Natural killer cell (primary cell): ENCODE measurements at regions not wholly inside any gene's neighbourhood (a gene's known extent, or its start where the extent isn't known, plus 50 kb on each side); places are given as distances from the start of the nearest gene placed in this dataset.

Experiments
- ATAC-seq, 3 donors: fragments of 150-1000 bp in 2 of 3; fragments of 200-7000 bp in 1 of 3; cut with Tn5 transposase; 1 replicate in 1 of 3; 2 replicates in 2 of 3; pipeline ENCODE4 v1.10.0; 2021; ENCODE audit warnings: mild to moderate bottlenecking in 2 of 3, moderate library complexity in 2 of 3
- DNase-seq, 2 donors: peaks; one replicate each; pipeline versions ENCODE4 v3.0.0 to v3.0.0-alpha.2; 2013 to 2021; ENCODE audit warnings: mixed read lengths in 1 of 2
- H3K27ac ChIP-seq: one replicate; pipeline ENCODE4 v1.5.1; 2013; ENCODE audit warnings: mild to moderate bottlenecking, low read length
- H3K27me3 ChIP-seq: one replicate; pipeline ENCODE4 v1.6.1; 2013; ENCODE audit warnings: low read length; ENCODE audit not compliant: control insufficient read depth, insufficient read depth
- H3K36me3 ChIP-seq: one replicate; pipeline ENCODE4 v1.6.1; 2013; ENCODE audit warnings: low read length; ENCODE audit not compliant: control insufficient read depth, insufficient read depth
- H3K4me1 ChIP-seq: one replicate; pipeline ENCODE4 v1.6.1; 2013; ENCODE audit warnings: low read length; ENCODE audit not compliant: control insufficient read depth, insufficient read depth
- H3K4me3 ChIP-seq: one replicate; pipeline ENCODE4 v1.5.1; 2013; ENCODE audit warnings: low read length
- H3K9me3 ChIP-seq: one replicate; pipeline ENCODE4 v1.6.1; 2013; ENCODE audit warnings: low read length; ENCODE audit not compliant: control insufficient read depth, insufficient read depth
- H3K27ac Mint-ChIP-seq, 2 donors: one replicate each; pipeline ENCODE4 v1.8.0; 2022; ENCODE audit warnings: mild to moderate bottlenecking in 2 of 2, mixed read lengths in 2 of 2, moderate library complexity in 1 of 2
- H3K27me3 Mint-ChIP-seq, 2 donors: one replicate each; pipeline ENCODE4 v1.8.0; 2022; ENCODE audit warnings: low read depth in 2 of 2, mixed read lengths in 2 of 2
- H3K36me3 Mint-ChIP-seq: one replicate; pipeline ENCODE4 v1.8.0; 2022; ENCODE audit warnings: mixed read lengths
- H3K4me1 Mint-ChIP-seq, 2 donors: one replicate each; pipeline ENCODE4 v1.8.0; 2022; ENCODE audit warnings: mixed read lengths in 2 of 2
- H3K4me3 Mint-ChIP-seq: one replicate; pipeline ENCODE4 v1.8.0; 2022; ENCODE audit warnings: mild to moderate bottlenecking, moderate library complexity, mixed read lengths
- H3K9me3 Mint-ChIP-seq, 2 donors: one replicate each; pipeline ENCODE4 v1.8.0; 2022; ENCODE audit warnings: mixed read lengths in 2 of 2
- CTCF ChIP-seq: fragments of 200-600 bp; IDR thresholded peaks from one replicate; pipeline ENCODE4 v1.8.0; 2022; ENCODE audit warnings: antibody characterized with exemption
- WGBS: methylation state at CpG from one replicate; pipeline ENCODE4 v1.1.7; 2013; ENCODE audit warnings: missing lambda C conversion rate; ENCODE audit not compliant: insufficient coverage; 5-methylcytosine and 5-hydroxymethylcytosine counted together
- intact Hi-C: fragments of 100-400 bp; cut with micrococcal nuclease; formaldehyde crosslinking; loops from one replicate; pipeline ENCODE4 v1.14.2; 2022

DNA sequence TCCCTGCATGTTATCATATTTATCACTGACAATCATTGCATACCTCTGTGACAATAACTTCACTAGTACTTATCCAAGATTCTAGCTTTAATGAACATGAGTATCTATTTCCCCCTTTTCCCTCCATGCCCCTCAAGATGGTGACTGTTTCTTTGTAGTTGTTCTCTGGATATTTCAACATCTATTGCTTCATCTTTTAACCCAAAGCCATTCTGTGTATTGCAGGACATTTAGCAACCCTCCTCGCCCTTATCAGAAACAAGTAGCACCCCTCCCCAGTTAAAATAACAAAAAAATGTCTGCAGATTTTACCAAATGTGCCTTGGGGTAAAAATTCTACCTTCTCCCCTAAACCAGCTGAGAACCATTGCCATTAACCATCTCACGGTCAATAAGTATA, 979.8 kb upstream of the MANEA start:
- intact Hi-C loops: no loop called here
- Histone ChIP-seq H3K27ac (no peak overlapping the region), H3K4me3 (no peak overlapping the region), H3K9me3 (no peaks in the 10 kb centered on the region), H3K27me3 (no peaks in the 10 kb centered on the region), H3K4me1 (no peaks in the 10 kb centered on the region), H3K36me3 (no peaks in the 10 kb centered on the region)
- peaks cover 11 to 20% of the 10 kb centered on the region in 2 donors for H3K9me3 Mint-ChIP-seq
- DNase-seq (no peak), ATAC-seq (no peak)
- no peaks in the 10 kb centered on the region for H3K27me3 Mint-ChIP-seq
- no peak overlapping the region for H3K4me3 Mint-ChIP-seq
- no peaks in the 10 kb centered on the region for H3K4me1 Mint-ChIP-seq
- TF ChIP-seq CTCF: no peak
- 42% methylated on average over 1 of the region's 2 CpGs for WGBS
- H3K27ac Mint-ChIP-seq: no peak overlapping the region
- no peaks in the 10 kb centered on the region for H3K36me3 Mint-ChIP-seq

DNA sequence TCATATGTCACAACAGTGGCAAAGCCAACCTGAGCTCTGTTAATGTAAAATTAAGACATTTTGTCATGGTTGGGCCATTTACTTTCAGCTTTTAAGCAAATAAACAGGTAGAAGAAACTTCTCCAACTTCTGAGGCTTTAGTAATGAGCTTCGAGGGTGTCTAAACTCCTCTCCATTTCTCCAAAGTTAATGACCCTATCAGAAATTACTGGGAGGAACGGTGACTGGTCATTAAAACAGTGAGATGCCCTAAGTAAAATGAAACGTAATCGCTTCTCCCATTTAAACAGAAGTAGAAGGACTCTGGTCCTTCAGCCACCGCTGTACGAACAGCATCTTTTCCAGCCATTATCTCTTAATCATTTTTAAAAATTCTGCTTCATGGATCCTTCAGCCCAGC, 986.9 kb upstream of the MANEA start:
- H3K27me3 Mint-ChIP-seq: no peaks in the 10 kb centered on the region
- intact Hi-C loops: no loop called here
- H3K36me3 ChIP-seq: no peaks in the 10 kb centered on the region

DNA sequence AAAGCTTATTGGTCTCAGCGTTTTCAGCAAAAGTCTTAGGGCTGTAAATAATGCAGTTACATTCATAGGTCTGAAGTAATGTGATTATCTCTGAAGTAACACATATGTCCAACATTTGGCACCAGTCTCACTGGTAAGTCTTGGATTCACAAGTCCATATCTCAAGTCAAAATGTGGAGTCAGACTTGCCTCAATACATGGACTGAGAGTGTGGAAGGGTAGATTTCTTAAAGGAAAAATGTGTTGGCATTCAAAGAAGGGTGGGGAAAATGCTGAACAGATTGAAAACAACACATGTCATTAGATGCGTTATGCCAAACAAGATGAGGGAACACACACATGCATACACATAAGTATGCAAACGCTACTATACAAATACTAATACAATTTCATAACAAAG, 989.0 kb upstream of the MANEA start:
- no peak for ATAC-seq

More for the DNA sequence above, 986.9 kb upstream of the MANEA start:
- H3K4me1 ChIP-seq: no peaks in the 10 kb centered on the region
- H3K27ac ChIP-seq: no peak overlapping the region
- ATAC-seq (no peak), DNase-seq (no peak)
- Mint-ChIP-seq H3K9me3 (peaks cover 15 to 17% of the 10 kb centered on the region in 2 donors), H3K27ac (no peak overlapping the region), H3K4me3 (no peak overlapping the region), H3K4me1 (no peaks in the 10 kb centered on the region), H3K36me3 (no peaks in the 10 kb centered on the region)
- no peaks in the 10 kb centered on the region for H3K27me3 ChIP-seq
- peaks cover 2% of the 10 kb centered on the region for H3K9me3 ChIP-seq
- H3K4me3 ChIP-seq: no peak overlapping the region
- TF ChIP-seq CTCF: no peak
- 89% methylated on average over 6 of the region's 6 CpGs for WGBS

More for the DNA sequence above, 989.0 kb upstream of the MANEA start:
- intact Hi-C loops: no loop called here
- Mint-ChIP-seq H3K4me1 (no peaks in the 10 kb centered on the region), H3K9me3 (peaks cover 13 to 16% of the 10 kb centered on the region in 2 donors), H3K4me3 (no peak overlapping the region), H3K27ac (no peak overlapping the region), H3K36me3 (no peaks in the 10 kb centered on the region), H3K27me3 (no peaks in the 10 kb centered on the region)
- H3K36me3 ChIP-seq: no peaks in the 10 kb centered on the region
- no peaks in the 10 kb centered on the region for H3K4me1 ChIP-seq
- 74% methylated on average over 2 of the region's 3 CpGs for WGBS
- TF ChIP-seq CTCF: no peak
- no peaks in the 10 kb centered on the region for H3K27me3 ChIP-seq
- no peak overlapping the region for H3K4me3 ChIP-seq
- H3K9me3 ChIP-seq: peaks cover 2% of the 10 kb centered on the region
- no peak for DNase-seq
- H3K27ac ChIP-seq: no peak overlapping the region
